ENCODE measurements at regions not wholly inside any gene's neighbourhood (a gene's known extent, or its start where the extent isn't known, plus 50 kb on each side); places are given as distances from the start of the nearest gene placed in this dataset.

DNA sequence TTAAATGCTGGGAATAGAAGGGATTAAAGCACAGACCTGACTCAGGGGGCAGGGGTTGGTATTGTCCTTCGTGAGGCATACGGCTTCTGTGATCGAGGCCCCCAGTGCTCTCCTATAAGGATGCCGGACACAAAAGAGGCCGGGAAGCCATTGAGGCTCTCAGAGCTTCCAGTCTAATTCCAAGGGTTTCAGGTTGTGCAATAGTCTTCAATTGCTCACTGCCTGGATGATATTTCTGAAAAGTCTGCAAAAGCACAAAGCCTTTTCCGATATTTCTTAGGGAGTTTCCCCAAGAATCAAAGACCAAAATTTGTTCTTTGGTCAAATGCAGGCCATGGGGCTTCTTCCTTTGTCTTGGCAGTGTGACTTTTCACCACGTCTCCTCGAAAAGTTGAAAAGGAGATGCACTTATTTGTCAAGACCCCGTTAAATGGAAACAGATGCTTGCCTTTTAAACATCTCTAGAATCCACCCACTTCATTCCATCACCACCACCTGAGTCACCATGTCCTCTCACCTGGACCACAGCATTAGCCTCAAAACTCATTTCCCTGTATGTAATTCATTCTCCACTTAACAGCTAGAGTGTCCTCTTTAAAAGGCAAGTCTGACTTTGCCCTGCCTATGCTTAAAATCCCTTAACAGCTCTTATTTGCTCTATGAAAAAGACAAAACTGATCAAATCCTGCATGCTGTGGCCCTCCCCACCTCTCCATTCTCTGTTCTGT lies 134.8 kb upstream of the NAMPT start:
- no peak for DNase-seq (ENCODE audit: low spot score)

DNA sequence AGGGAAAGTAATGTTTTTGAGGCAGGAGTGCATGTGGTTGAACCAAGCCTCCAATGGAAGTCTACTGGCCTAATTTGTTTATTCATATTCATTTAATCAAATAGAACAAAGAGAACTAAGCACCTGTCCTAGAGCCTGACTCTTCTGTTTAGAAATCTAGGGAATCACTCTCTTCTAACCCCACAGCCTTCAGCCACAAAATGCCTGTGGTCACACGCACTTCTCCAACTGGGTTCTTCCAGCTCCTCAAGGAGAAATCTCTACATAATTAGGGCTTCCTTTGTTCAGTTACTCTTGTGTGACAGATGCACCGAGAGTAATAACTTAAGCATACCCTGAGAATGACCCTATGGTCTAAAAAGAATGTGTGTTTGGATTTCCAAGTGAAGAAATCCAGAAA lies 133.7 kb upstream of the NAMPT start:
- DNase-seq (ENCODE audit: low spot score): no peak

DNA sequence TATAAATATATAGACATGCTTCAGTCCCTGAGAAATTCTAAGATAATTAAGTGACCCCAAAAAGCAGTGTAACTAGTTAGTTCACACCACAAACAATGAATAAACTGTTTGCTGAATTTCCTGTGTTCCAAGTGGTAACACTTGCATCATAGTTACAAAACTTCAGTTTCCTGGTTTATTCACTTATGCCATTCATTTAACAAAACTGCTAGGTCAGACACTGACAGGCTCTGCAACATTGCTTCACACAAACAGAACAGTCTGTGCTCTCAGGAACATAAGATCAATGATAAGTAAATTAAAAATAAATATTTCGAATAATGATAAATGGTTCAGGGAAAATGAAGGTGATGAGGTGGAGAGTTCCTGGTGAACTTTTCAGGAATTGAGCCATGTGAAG lies 133.3 kb upstream of the NAMPT start:
- DNase-seq (ENCODE audit: low spot score): no peak

DNA sequence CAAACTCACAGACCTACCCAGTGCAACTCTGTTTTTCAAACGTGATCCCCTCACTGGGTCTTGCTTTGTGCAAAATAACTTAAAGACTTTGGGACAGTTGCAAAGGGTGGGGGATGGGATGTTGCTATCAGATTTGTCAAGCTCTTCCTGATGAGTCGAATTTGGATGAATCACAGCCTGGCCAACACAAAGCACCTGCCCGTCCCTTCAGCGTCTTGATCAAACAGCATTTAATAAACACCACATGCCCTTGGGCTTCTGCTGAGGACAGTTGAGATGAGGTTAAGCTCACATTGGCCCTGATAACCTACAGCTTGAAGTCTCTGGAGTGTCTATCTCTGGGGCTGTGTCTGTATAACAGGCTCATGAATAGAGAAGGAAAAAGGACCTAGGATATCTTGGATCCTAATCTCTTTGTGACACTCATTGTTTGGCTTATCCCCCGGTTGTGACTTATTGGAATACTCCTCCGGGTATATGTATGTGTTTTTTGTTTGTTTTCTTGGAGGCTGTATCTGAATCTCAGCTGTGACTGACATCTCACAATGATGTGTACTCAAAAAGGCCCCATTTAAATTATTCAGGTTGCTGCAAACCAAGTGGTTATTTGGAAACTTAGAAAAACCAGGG lies 132.6 kb upstream of the NAMPT start:
- no peak for DNase-seq (ENCODE audit: low spot score)

DNA sequence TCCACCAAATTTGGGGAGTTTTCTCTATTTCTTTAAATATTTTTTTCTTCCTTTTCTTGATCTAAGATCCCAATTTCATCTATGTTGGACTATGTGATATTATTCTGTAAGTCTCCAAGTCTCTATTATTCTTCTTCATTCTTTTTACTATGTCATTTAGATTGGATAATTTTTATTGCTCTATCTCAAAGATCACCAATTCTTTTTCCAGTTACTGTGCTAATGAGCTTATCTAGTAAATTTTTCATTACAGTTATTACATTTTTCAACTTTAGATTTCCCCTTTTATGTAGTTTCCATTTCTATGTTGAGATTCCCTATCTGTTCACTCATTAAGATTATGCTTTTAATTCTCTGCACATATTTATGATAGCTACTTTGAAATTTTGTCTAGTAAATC lies 131.6 kb upstream of the NAMPT start:
- no peak for DNase-seq (ENCODE audit: low spot score)

DNA sequence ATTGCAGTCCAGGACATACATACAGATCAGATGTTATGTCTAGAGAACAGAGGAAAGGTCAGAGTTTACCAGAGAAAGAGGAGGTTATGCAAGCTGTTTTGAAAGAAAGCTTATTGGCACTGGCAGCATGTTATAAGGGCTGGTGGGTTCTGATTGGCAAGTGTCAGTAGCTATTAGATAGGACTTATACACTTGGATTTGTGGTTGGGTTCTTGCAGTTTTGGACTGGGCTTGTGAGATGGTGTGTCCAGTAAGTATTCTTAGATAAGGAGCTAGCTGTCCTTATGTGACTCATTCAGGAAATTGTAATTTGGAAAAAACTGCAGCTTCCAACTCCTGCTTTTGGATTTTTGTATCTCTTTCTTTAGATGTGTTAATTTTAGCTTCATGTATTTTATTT lies 130.7 kb upstream of the NAMPT start:
- no peak for DNase-seq (ENCODE audit: low spot score)

DNA sequence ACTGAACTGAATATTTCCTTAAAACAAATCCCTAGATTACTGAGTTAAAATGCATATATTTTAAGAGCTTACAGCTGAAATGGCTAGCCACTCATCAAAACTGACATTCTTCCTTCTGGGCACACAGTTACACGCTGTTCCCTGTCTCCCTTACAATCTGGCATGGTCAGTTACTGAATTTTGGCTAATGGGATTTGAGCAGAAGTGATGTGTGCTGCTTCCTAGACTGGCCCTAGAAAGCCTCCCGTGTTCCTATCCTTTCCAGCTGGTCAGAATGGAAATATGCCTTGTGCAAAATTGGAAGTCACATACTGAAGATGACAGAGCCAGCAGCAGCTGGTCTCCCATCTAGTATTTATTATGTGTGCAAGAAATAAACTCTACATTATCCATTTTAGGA lies 128.7 kb upstream of the NAMPT start:
- no peak for DNase-seq (ENCODE audit: low spot score)

DNA sequence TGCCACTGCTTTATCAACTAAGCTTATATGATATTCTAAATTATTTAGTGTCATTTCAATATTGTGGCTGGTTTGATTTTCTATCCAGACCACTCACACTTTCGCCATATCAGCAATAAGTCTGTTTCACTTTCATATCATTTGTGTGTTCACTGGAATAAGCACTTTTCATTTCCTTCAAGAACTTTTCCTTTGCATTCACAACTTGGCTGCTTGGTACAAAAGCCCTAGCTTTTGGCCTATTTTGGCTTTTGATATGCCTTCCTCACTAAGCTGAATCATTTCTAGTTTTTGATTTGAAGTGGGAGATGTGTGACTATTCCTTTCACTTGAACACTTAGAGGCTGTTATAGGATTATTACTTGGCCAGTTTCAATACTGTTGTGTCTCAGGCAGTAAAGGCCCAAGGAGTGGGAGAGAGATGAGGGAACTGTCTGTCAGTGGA lies 120.9 kb upstream of the NAMPT start:
- DNase-seq (ENCODE audit: low spot score): no peak

DNA sequence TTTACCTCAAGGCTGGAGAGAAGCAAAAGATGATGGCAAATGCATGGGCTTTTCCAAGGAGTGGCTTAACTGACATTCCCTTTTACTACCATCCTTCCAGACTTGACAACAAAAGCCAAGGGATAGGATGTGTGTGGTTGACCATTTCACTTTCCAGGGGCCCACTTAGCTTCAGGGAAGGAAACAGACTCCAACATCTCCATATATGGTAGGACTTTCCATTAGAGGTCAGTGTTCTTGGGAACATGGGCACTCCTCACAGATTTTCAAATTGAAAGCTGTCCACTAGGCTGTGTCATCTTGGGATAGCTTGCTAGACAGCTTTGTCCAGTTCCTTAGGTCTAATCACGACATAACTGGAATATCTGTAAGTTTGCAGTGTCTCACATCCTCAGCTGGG lies 118.1 kb upstream of the NAMPT start:
- DNase-seq (ENCODE audit: low spot score): no peak

DNA sequence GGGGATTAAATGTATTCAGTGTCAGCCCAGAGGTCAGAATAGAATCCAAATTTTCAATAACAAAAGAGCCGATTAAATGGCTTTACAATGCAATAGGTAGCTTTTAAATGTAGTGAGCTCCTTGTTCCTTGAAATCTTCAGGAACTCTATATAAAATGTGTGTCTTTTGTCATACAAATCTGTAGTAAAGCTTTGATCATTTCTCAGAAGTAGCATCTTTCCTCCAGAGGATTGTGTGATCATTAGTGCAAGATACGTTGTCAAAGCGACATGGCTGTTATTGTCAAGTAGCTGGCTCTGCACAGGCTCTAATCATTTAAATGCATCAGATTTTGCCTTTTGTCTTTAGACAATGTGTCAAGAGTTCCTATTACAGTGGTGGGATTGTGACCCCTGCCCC lies 116.1 kb upstream of the NAMPT start:
- DNase-seq (ENCODE audit: low spot score): no peak

DNA sequence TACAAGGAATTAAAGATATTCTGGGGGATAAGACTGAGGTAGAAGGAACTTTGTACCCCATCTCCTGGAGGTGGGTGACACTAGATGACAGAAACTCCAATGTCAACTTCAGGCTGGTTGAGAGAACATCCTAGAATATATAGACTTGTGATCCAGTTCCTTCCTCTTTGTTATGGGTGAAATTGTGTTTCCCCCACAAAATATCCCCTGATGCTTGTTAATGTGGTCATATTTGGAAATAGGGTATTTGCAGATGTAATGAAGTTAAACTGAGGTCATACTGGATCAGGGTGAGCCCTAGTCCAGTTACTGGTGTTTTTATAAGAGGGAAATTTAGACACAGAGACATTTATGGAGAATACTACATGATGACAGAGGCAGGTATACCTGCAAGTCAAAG lies 114.0 kb upstream of the NAMPT start:
- DNase-seq (ENCODE audit: low spot score): no peak

DNA sequence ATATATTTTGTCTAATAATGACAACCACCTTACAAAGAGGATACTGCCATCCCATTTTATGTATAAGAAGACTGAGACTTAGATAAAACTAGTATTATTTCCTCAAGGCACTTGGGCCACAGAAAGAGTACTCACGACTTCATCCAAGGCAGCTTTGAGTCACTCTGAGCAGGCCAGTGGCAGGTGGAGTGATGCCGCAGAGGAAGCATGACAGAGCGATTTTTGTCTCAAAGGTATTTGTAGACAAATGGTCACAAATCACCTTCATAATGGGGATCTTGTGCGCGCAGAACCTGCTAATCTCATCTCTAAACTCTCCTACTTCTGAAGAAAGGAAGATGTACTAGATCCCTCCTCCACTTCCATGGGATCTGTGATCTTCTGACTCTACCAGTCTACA lies 113.2 kb upstream of the NAMPT start:
- no peak for DNase-seq (ENCODE audit: low spot score)

DNA sequence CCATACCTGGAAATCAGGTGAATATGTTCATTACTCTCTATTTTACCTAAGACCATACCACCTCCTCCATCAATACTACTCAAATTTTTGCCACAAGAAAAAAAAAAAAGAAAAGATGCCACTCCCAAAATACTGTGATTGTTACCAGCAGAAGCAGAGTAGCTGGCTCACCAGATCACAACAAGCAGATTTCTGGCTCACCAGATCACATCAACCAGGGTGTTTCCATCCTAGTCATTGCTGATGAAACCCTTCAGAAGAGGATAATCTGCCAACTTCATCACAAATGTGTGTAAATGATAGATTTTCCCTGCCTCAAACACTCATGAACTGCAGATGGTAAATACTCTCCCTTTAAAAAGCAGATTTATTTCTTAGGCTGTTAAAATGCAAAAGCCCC lies 109.7 kb upstream of the NAMPT start:
- DNase-seq (ENCODE audit: low spot score): no peak

DNA sequence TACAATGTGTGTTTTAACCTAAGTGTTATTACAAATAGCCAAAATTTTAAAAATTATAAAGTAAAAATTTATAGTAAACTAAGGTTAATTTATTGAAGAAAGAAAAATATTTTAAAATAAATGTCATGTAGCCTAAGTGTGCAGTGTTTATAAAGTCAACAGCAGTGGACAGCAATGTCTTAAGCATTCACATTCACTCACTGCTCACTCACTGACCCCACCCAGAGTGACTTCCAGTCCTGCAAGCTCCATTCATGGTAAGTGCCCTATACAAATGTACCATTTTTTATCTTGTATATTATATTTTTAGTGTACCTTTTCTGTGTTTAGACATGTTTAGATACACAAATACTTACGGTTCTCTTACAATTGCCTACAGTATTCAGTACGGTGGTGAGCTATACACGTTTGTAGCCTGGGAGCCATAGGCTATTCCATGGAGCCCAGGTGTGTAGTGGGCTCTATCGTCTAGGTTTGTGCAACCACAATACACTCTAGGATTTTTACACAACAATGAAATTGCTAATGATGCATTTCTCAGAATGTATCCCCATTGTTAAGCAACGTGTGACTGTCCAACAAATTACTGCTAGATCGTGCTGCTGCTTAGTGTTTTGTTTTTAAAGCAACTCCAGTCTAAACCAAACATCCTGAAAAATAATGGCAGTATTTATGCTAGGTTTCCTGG lies 108.9 kb upstream of the NAMPT start:
- no peak for DNase-seq (ENCODE audit: low spot score)

DNA sequence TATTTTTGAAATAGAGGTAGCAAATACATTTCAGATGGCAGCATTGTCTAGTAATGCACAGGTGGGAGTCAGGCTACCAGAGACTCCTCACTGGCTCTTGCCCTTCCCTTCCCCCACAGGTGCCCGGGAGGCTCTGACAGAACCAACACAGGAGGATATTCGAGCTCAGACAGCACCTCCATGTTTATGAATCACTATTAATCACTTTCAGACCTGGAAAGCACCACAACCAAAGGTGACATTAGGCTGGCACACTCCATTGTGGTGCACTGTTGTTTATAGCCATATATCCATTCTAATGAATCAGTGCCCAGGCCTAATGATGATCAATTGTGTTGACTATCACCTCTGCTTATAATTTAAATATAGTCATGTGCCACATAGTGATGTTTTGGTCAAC lies 107.8 kb upstream of the NAMPT start:
- DNase-seq (ENCODE audit: low spot score): no peak

DNA sequence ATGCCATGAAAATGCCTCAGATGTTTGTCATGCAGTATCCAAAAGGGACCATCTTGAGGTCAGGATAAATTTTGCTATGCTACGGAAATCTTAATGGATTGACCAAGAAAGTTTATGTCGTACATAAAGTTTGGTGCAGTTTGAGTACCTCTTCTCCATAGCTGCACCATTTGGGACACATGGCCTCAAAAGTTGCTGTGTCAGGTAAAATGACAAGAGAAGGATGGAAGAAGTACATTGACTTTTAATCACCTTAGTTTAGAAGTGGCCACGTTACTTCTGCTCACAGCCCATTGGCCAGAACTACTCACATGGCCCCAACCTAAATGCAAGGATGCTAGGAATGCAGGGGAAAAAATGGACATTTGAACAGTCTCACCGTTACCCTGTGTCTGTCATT lies 107.4 kb upstream of the NAMPT start:
- no peak for DNase-seq (ENCODE audit: low spot score)

DNA sequence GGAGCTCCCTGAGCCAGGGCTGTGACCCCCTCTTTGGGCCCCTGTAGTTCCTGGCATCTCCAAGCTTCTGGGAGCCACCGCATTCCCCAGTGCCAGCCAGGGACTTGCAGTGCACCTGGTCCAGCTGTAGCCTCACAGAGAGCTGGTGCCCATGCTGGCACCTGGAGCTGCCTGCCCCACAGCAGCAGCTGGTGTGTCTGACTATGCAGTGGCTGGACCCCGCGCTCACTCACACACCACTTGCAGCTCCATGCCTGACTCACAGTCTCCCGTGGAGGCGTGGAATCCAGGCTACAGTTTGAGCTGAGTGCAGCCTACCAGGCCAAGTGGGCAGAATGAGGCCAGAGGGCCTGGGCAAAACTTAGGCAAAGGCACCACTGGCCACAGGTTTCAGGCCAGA lies 102.2 kb upstream of the NAMPT start:
- no peak for DNase-seq (ENCODE audit: low spot score)

DNA sequence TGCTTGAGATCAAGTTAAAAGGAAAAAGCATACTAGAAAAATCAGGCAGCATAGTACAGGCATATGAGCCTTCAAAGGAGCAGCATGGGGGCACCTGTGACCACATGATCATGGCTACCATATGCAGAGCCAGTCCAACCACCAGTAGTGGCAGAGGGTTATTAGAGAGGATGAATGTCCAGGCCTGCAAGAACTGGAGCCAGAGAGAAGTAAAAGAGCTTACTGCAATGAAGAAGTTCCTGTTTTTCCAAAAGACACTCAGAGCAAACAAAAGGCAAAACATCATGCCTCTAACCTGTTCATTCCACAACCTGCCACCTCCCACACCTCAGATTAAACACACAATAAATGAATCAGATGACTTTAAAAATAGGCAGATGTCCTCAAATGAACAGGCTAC lies 99.6 kb upstream of the NAMPT start:
- no peak for DNase-seq (ENCODE audit: low spot score)

DNA sequence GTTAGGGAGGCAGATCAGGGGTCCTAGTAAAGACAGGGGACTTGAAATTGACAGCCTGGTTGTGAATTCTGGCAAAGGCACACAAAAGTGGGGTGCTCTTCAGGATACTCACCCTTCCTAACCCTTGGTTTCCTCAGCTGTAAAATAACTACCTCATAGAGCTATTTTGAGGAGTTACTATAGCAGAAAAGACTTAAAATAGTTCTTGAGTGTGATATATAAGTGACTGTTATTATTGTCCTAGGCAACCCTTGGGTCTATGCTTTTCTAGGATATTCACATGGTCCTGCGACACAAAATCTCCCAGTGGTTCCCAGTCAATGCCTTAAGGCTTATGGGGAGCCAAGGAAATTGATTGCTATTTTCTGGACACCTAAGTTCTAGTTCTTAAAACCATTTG lies 98.1 kb upstream of the NAMPT start:
- no peak for DNase-seq (ENCODE audit: low spot score)

DNA sequence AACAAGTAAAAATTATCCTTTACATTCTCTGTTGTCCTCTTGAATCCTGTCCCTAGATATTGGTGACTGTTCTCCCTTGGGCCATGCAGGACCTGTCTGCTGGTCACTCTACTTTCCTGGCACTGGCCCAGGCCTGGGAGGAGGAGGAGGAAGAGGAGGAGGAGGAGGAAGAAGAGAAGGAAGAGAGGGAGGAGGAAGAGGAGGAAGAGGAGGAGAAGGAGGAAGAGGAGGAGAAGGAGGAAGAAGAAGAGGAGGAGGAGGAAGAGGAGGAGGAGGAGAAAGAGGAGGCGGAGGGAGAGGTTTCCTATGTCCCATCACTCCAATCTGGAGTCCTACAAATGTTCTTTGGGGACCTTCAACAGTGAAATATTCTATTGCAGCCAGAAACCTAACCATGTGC lies 97.3 kb upstream of the NAMPT start:
- DNase-seq (ENCODE audit: low spot score): no peak

DNA sequence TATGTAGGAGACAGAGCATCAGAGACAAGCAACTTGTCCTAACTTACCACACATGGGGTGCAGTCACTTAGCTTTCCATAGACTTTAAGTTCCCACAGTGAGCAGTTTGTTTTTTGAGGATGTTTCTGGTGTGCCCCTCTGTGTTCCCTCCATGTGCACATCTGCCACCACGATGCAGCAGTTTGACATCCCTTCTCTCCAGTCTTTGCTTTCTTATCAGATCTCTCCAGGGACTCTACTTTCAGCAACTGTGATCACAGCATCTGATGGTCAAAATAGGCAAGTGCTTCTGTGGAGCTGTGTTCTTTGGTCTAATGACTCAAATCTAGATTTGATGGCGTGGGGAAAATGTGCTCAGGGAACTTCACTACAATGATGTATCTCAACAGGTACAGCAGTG lies 96.5 kb upstream of the NAMPT start:
- no peak for DNase-seq (ENCODE audit: low spot score)

DNA sequence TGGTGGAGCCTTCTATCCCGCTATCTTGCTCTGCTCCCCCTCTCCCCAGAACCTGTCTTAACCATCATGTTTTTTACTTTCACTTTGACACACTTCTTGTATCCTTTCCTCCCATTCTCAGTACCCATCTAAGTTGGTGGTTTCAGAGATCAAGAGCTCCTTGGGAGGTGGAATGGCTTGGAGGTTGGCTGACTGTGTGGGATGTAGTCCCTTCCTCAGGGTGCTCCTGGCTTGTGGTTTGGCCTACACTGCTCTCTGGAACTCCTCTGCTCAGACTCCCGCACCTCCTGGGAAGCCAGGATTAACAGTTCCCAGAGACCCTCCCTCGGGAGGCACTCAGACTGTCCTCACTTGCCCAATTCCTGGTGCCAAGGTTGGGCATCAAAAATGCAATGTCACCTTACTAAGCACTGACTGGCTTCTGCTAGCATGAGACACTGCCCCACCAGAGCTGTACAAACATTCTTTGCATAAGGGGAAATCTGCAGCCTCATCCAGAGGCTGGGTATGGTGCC lies 93.1 kb upstream of the NAMPT start:
- no peak for DNase-seq (ENCODE audit: low spot score)

DNA sequence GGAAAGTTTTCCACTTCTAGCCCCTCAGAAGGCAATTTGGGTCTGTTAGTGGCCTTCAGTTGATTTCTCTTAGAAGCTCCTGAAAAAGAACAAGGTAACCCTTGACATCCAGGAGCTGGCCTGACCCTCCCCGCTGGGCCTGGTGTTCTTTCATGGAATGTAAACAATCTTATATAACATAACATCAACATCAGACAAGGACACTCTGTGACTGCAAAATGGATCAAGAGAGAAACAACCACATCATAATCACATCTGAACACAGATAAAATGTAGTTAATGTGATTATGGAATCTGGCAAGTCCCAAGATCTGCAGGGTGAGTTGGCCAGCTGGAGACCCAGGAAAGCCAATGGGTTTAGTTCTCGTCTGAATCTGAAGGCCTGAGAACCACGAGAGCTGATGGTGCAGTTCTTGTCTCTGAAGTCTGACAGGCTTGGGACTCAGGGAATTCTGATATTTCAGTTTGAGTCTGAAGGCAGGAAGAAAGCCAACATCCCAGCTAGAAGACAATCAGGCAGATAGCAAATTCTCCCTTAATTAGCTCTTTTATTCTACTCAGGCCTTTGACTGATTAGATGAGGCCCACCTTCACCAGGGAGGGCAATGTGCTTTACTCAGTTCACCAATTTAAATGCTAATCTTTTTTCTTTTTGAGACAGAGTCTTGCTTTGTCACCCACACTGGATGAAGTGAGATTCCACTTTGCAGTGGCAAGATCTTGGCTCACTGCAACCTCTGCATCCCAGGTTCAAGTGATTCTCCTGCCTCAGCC lies 91.4 kb upstream of the NAMPT start:
- no peak for DNase-seq (ENCODE audit: low spot score)
